Upper lobe of left lung (tissue), 6 donors: ENCODE measurements at regions not wholly inside any gene's neighbourhood (a gene's known extent, or its start where the extent isn't known, plus 50 kb on each side); places are given as distances from the start of the nearest gene placed in this dataset.

Experiments used
- ATAC-seq, 2 donors: fragments of 200-7000 bp; cut with Tn5 transposase; one replicate each; pipeline ENCODE4 v1.9.1; 2022; ENCODE audit warnings: mild to moderate bottlenecking in 2 of 2, moderate library complexity in 2 of 2; ENCODE audit not compliant: low FRiP score in 2 of 2
- DNase-seq, 2 donors: peaks; one replicate each; pipeline ENCODE4 v3.0.0-alpha.2; 2019 to 2020
- H3K27ac ChIP-seq, 4 donors: fragments of 200-600 bp; sonication (generic); one replicate each; pipeline ENCODE4 v1.5.1; 2016 to 2019
- H3K27me3 ChIP-seq, 4 donors: fragments of 200-600 bp; sonication (generic); one replicate each; pipeline ENCODE4 v1.5.1; 2017 to 2019
- H3K36me3 ChIP-seq, 4 donors: fragments of 200-600 bp; sonication (generic); one replicate each; pipeline ENCODE4 v1.5.1; 2016 to 2019
- H3K4me1 ChIP-seq, 4 donors: fragments of 200-600 bp; sonication (generic); one replicate each; pipeline ENCODE4 v1.5.1; 2018 to 2019
- H3K4me3 ChIP-seq, 4 donors: fragments of 200-600 bp; sonication (generic); one replicate each; pipeline ENCODE4 v1.5.1; 2017 to 2019; ENCODE audit warnings: mild to moderate bottlenecking in 2 of 4, moderate library complexity in 1 of 4
- H3K9me3 ChIP-seq, 4 donors: fragments of 200-600 bp; sonication (generic); one replicate each; pipeline ENCODE4 v1.5.1; 2018 to 2019
- CTCF ChIP-seq, 6 experiments: fragments of 450-650 bp in 4 of 6; fragments of 200-600 bp in 2 of 6; sonication (generic) in 2 of 6; IDR thresholded peaks; one replicate each; pipeline ENCODE4 v1.5.1; 2016 to 2019; ENCODE audit warnings: antibody characterized with exemption in 6 of 6
- EP300 ChIP-seq, 4 donors: sonication (generic); formaldehyde crosslinking; IDR thresholded peaks; one replicate each; pipeline ENCODE4 v1.5.1; 2017; ENCODE audit warnings: antibody characterized with exemption in 4 of 4, control low read depth in 2 of 4
- POLR2A ChIP-seq, 4 donors: fragments of 450-650 bp; IDR thresholded peaks; one replicate each; pipeline ENCODE4 v1.5.1; 2016 to 2017; ENCODE audit warnings: antibody characterized with exemption in 4 of 4, mild to moderate bottlenecking in 2 of 4
- POLR2AphosphoS5 ChIP-seq, 2 donors: sonication (generic); formaldehyde crosslinking; IDR thresholded peaks; one replicate each; pipeline ENCODE4 v1.5.1; 2017; ENCODE audit warnings: antibody characterized with exemption in 2 of 2
- WGBS, 2 donors: methylation state at CpG; one replicate each; pipeline ENCODE4 v1.1.5; 2017 to 2018; 5-methylcytosine and 5-hydroxymethylcytosine counted together
- donor health status: DM: no; HTN: no; CAD: no; lungs with moderate emphysema.
- donor health status: DM: no; HTN: yes; CAD: no; lungs with severe emphysema.

GRCh38 chr1:114292835-114293234 is 139.2 kb upstream of the SYT6 start:
- no peak for ATAC-seq
- TF ChIP-seq POLR2A (IDR thresholded peaks at IDR 0.05) (no peak), POLR2AphosphoS5 (IDR thresholded peaks at IDR 0.05) (no peak), EP300 (IDR thresholded peaks at IDR 0.05) (no peak)
- Histone ChIP-seq H3K27me3 (no peaks in the 10 kb centered on the region), H3K4me3 (no peak overlapping the region), H3K4me1 (no peaks in the 10 kb centered on the region), H3K36me3 (no peaks in the 10 kb centered on the region), H3K27ac (no peak overlapping the region), H3K9me3 (no peaks in the 10 kb centered on the region)
- WGBS, 2 donors = 96 to 98% methylated on average over 2 of the region's 2 CpGs
- DNase-seq = no peak

GRCh38 chr1:114292194-114292593 is 138.5 kb upstream of the SYT6 start:
- TF ChIP-seq CTCF (IDR thresholded peaks at IDR 0.05) (no peak), POLR2A (IDR thresholded peaks at IDR 0.05) (no peak), POLR2AphosphoS5 (IDR thresholded peaks at IDR 0.05) (no peak), EP300 (IDR thresholded peaks at IDR 0.05) (no peak)
- Histone ChIP-seq H3K4me1 (no peaks in the 10 kb centered on the region), H3K36me3 (no peaks in the 10 kb centered on the region), H3K27me3 (no peaks in the 10 kb centered on the region), H3K4me3 (no peak overlapping the region), H3K27ac (no peak overlapping the region), H3K9me3 (no peaks in the 10 kb centered on the region)
- 91 to 94% methylated on average over 5 of the region's 5 CpGs for WGBS, 2 donors
- DNase-seq = no peak
- ATAC-seq = no peak

GRCh38 chr1:114290776-114291175 is 137.1 kb upstream of the SYT6 start:
- WGBS, 2 donors = 73 to 85% methylated on average over 2 of the region's 2 CpGs
- ATAC-seq (no peak), DNase-seq (no peak)
- TF ChIP-seq POLR2A (IDR thresholded peaks at IDR 0.05) (no peak), CTCF (IDR thresholded peaks at IDR 0.05) (no peak), POLR2AphosphoS5 (IDR thresholded peaks at IDR 0.05) (no peak), EP300 (IDR thresholded peaks at IDR 0.05) (no peak)
- H3K4me3 ChIP-seq = no peak overlapping the region
- no peaks in the 10 kb centered on the region for H3K27me3 ChIP-seq
- no peaks in the 10 kb centered on the region for H3K36me3 ChIP-seq
- H3K27ac ChIP-seq = no peak overlapping the region
- H3K9me3 ChIP-seq = no peaks in the 10 kb centered on the region
- no peaks in the 10 kb centered on the region for H3K4me1 ChIP-seq

GRCh38 chr1:114290341-114290740 is 136.7 kb upstream of the SYT6 start:
- 78 to 83% methylated on average over 4 of the region's 4 CpGs for WGBS, 2 donors

GRCh38 chr1:114289824-114290223 is 136.2 kb upstream of the SYT6 start:
- TF ChIP-seq CTCF (IDR thresholded peaks at IDR 0.05) (no peak), EP300 (IDR thresholded peaks at IDR 0.05) (no peak), POLR2A (IDR thresholded peaks at IDR 0.05) (no peak), POLR2AphosphoS5 (IDR thresholded peaks at IDR 0.05) (no peak)
- WGBS, 2 donors = 62 to 78% methylated on average over 8 of the region's 8 CpGs
- no peak for ATAC-seq

More at GRCh38 chr1:114290341-114290740, 136.7 kb upstream of the SYT6 start:
- TF ChIP-seq CTCF (IDR thresholded peaks at IDR 0.05) = no peak
- no peak for TF ChIP-seq POLR2AphosphoS5 (IDR thresholded peaks at IDR 0.05)
- no peak for TF ChIP-seq POLR2A (IDR thresholded peaks at IDR 0.05)
- TF ChIP-seq EP300 (IDR thresholded peaks at IDR 0.05) = no peak
- ATAC-seq (no peak), DNase-seq (no peak)
- Histone ChIP-seq H3K27me3 (no peaks in the 10 kb centered on the region), H3K4me3 (no peak overlapping the region), H3K27ac (no peak overlapping the region), H3K4me1 (no peaks in the 10 kb centered on the region), H3K9me3 (no peaks in the 10 kb centered on the region), H3K36me3 (no peaks in the 10 kb centered on the region)

More at GRCh38 chr1:114289824-114290223, 136.2 kb upstream of the SYT6 start:
- H3K27me3 ChIP-seq = no peaks in the 10 kb centered on the region
- H3K4me1 ChIP-seq = no peaks in the 10 kb centered on the region
- no peak for DNase-seq
- H3K4me3 ChIP-seq = no peak overlapping the region
- H3K27ac ChIP-seq = no peak overlapping the region
- H3K9me3 ChIP-seq = no peaks in the 10 kb centered on the region
- no peaks in the 10 kb centered on the region for H3K36me3 ChIP-seq
